ENCODE measurements at regions not wholly inside any gene's neighbourhood (a gene's known extent, or its start where the extent isn't known, plus 50 kb on each side); places are given as distances from the start of the nearest gene placed in this dataset.

DNA sequence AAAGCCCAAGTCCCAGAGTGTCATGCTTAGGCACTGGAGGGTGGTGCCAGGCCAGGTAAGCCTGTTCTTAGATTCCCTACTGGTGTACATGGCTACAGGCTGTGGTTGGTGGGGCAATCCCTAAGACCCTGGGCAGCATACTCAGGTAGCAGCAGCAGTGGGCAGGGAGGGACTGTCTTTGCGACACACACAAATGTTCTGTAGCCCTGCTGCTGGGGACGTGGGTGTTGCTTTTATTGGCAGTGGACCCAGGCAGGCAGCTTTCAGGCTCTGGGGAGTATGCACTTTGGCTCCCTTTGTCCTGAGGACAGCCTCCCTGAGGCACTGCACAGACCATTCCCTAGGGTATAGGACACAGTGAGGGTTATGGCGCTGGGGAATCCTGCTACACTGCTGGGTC, 137.1 kb upstream of the ADAMTS19 start:
- ATAC-seq (no peak), DNase-seq (ENCODE audit: low spot score) (no peak)

DNA sequence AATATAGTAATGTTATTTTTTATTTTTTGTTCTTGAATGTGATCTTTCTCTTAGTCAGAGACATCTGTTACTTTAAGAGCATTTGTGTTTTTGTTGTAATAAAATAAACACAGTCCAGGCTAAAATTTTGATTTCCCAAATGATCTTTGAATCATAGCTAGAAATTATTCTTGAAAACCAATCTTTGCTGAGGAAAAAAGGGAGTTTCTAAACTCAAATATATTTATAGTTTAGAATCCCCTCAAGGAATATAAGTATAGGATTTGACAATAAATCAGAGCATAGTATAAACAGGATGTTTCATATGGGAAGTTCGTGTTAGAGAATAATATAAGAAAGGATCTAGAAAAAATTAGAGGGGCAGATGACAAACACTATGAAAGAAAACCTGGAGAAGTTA, 118.8 kb upstream of the ADAMTS19 start:
- ATAC-seq = no peak
- no peak for DNase-seq (ENCODE audit: low spot score)

DNA sequence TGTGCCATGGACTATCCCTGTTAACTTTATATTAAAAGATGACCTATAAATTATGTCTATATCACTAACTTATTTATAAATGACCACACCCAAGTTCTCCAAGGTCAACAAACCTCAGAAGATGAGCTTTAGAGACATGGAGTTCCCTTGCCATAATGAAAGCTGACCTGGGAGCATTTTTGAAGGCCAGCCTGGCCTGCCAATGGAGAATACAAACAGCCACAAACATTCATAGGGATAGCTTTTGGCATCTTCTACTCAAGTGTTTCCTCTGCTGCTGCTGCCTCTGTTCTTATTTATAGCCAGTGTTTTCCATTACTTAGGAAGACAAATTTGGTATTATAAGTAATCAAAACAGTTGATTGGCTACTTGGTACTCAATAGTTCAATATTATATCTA, 117.3 kb upstream of the ADAMTS19 start:
- DNase-seq (ENCODE audit: low spot score) (no peak), ATAC-seq (no peak)

DNA sequence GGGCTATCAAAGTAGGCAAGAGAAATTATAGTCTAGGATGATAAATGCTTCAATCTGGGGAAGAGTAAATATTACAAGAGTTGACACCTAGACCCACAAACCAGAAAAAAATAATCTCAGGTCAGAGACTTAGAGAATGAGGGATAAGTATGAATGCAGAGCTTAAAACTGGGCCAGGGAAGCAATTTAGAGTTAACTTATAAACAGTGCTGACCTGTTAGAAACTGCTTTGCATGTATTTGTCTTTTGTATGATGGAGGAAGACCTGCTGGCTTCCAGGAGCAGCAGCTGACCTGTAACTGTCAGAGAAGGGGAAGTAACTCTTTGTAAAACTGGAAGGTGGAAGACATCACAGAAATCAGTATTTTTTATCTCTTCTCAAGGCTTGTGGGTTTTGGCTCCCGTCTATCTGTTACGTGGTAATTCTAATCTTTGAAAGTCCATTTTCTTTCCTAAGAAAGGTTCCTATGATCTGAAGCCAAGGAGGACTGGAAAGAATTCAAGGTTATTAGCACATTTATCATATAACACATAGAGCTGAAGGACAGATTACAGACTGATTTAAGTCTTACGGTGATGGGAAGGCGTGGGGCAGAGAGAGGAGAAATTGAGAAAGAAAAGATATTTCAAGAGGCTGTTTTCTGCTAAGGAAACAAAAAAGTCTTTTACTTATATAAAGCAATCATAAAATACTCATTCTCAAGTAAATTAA, 114.7 kb upstream of the ADAMTS19 start:
- ATAC-seq (no peak), DNase-seq (ENCODE audit: low spot score) (no peak)

DNA sequence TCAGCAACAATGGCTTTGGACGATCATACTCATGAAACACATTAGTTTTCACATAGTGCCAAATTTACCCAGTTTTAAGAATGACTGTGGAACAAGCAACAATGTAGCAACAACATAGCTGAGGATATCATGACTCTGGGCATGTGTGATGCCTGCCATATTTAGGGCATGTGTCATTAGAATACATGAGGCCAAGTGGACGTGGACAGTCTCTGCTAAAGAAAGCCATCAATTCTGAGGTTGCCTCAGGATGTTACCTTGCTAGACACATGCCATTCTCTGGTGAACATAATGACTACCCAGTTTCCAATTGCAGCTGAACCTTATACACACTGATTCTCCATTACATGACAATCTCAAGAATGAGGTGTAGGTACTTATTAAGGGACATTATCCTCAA, 103.3 kb upstream of the ADAMTS19 start:
- DNase-seq (ENCODE audit: low spot score) (no peak), ATAC-seq (no peak)

DNA sequence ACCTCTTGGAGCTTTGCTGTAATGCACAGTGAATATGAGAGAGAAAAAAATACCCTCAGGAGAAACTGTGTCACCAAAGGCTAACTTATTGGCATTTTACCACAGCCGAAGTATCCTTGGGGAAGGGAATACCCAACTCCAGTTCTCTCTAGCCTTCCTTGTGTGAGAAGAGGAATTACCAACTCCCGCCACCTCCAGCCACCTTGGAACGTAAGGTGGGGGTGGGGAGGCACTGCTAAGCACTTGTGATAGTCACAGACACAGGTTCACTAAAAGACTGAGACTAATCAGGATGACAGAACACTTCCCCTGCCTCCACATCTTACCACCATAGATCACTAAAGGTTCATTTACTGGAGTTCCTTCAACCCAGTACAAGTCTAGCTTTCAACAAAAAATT, 102.0 kb upstream of the ADAMTS19 start:
- ATAC-seq (no peak), DNase-seq (ENCODE audit: low spot score) (no peak)

DNA sequence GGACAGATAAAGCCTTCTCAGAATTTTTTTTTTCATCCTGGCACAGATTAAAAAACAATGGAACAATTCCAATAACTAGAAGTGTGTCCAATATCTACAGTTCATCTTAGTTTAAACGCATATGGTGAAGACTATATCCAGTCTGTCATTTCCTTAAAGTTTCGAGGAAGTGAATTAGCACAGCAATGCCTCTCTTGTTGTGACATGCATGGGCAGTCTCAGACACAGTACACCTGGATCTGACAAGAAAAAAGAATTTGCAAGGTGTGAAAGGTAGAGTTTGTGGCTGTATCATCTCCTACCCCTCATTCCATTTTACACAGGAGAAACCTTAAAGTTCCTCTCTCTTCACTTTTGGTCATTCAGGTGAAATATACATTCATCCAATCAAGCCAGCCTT, 100.6 kb upstream of the ADAMTS19 start:
- no peak for ATAC-seq
- no peak for DNase-seq (ENCODE audit: low spot score)

DNA sequence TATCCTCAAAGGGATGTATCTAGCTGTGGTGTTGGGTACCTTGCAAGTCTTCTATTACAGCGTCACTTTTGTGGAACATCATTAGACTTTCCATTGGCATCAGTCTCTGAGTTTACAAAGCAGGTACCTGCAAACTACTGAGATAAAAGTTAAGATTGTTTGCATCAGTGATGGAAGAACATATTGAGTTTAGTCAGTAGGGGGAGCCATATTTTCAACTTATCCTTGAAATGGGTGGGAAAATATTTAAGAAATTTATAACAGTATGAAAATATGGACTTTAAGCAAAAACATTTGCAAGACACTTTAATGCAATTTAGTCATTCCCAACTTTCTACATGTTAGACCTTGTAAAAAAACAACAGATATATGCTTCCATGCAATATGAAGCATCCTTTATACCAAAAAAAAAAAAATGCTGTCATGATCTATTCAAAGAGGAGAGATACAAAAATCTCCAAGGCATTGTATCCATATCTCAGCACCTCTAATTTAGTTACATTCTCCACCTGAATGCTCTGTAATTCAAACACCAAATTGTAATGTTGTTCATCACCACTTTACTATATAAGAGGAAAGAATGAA, 98.6 kb upstream of the ADAMTS19 start:
- DNase-seq (ENCODE audit: low spot score) (no peak), ATAC-seq (no peak)

DNA sequence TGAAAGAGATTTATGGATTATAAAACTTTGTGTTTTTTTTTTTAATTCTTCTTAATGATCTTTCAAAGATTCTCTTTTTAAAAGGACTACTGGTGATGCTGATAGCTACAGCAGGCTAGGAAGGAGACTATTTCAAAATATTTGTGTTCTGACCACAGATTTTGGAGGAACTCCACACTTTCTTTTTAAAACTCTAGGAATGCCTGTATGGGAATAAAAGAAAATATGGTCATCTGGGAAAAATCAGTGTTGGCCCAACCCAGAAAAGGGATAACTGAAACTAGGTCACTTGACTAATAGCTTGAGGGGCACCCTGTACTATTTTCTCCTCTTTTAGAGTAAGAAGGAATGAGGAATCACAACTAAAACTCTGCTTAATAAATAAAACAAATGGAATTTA, 97.6 kb upstream of the ADAMTS19 start:
- ATAC-seq = no peak
- no peak for DNase-seq (ENCODE audit: low spot score)

DNA sequence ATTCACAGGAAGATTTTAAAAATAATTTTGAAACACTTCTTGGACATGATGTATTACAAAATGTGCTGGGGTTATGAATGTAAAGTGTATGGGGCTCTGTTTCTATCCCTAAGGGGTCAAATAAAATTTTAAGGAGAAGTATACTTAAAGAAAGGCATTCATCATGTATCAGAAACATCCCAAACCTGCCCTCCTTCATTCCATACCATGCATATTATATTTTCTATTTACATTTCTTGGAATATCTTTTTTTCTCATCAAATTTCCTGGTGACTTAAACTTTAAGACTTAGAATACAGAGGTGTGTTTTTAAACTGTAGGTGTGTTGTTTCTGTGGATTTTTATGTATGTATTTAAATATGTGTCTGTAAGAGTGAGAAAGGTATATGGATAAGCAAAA, 96.1 kb upstream of the ADAMTS19 start:
- DNase-seq (ENCODE audit: low spot score) (no peak), ATAC-seq (no peak)

DNA sequence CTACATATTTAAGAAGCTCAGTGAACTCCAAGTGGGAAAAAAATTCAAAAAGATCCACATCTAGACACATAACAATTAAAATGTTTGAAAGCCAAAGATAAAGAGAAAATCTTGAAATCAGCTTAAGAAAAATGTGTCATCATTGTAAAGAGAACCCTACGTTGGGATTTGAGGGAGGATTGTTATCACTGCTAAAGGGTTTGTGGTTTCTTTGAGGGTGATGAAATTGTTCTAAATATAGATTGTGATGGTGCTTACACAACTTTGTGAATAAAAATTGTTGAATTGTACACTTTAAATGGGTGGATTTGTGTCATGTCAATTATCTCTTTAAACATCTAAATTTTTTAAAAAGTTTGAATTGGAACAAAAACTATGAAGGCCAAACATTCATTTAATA, 92.2 kb upstream of the ADAMTS19 start:
- no peak for ATAC-seq

DNA sequence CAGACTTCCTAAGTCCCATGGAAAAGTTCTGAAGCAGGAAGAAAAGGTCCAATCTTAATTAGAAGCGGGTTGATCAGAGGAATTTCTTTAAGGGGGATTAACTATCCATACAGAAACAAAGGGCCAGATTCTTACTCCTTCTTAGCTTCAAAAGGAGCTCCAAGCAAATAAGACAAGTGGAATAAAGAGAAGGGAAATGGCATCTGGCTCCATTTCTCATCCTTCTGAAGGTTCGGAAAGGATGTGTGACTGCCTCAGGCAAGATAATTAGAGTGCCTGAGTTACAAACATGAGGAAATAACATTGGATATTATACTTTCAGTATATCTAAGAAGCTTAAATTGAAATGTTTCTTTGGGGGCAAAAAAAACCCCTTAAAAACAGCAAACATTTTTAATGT, 88.1 kb upstream of the ADAMTS19 start:
- no peak for ATAC-seq
- DNase-seq (ENCODE audit: low spot score) = no peak

More for the DNA sequence above, 92.2 kb upstream of the ADAMTS19 start:
- no peak for DNase-seq (ENCODE audit: low spot score)

DNA sequence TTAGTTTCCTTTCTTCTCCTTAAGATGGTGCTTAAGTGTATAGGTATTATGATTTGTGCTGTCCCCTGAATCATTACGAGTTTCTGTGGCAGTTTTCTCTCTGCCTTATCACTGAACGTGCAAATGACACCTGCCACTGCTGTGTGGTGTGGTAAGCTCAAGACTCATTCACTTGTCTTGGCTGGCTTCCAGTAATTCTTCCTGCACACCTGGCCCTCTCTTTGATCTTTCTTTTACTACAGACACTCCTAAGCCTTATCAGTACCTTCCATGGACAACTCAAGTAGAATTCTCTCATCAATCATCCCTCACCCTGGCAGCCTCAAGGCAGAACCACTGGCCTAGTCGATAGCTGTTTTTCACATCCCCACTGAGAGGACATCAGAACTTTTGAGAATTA, 82.6 kb upstream of the ADAMTS19 start:
- no peak for DNase-seq (ENCODE audit: low spot score)
- ATAC-seq = no peak

DNA sequence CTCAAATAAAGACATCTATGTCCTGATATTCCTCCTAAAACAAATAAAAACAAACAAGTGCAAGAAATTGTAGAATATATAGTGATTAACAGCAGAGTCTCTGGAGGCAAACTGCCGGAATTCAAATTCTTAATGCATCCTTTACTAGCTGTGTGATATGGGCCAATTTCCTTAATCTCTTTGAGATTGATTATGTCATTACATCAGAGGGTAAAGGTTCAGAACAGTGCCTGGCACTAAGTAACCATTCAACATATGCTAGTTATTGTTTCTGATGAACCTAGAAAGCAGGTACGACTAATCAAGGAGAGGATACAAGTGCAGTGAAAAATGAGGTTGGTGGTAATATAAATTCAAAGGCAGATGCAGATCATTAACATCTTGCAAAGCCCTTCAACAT, 81.1 kb upstream of the ADAMTS19 start:
- ATAC-seq (no peak), DNase-seq (ENCODE audit: low spot score) (no peak)

DNA sequence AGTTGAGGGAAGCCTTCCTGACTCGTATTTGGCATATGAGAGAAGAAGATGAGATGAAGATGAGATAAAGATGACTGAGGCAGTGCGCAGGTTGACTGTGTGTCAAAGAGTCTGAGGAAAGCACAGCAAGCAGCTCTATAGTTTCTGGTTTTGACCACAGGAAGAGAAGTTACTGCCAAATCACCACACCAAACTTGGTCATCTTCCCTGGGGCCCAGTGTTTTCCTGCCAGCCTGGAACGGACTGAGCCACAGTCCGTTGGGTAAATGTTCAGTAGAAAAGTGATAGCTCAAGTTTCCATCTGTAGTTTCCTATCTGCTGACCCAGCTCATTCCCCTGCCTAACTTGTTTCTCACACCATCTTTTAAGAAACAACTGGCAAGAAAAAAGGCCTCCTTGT, 80.7 kb upstream of the ADAMTS19 start:
- no peak for ATAC-seq
- no peak for DNase-seq (ENCODE audit: low spot score)

DNA sequence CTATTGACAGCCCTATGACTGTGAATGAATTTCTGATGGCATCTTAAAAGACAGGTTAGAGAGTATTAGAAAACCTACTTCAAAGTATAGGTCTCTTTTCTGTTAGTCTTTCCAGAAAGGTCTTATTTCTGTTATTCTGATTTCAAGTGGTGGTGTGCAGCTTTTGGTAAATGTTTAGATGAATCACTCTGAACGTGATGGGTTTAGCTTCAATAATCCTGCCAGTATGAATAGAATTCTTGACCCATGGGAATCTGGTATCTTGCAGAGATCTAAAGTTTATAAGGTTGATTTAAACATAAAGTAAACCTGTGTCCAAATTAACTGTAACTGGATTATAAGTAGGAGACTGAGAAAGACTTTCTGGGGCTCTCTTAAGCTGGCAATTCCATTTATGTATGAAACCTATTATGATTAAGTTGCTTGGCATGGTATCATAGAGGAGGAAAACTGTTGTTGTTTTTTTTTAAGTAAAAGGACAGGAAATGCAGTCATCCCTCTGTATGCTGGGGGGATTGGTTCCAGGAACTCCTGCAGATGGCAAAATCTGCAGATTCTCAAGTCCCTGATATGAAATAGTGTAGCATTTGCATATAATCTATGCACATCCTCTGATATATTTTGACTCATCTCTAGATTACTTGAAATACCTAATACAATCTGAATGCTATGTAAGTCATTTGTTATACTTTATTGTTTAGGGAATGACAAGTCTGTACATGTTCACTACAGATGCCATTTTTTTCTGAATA, 77.0 kb upstream of the ADAMTS19 start:
- DNase-seq (ENCODE audit: low spot score) = no peak
- no peak for ATAC-seq

DNA sequence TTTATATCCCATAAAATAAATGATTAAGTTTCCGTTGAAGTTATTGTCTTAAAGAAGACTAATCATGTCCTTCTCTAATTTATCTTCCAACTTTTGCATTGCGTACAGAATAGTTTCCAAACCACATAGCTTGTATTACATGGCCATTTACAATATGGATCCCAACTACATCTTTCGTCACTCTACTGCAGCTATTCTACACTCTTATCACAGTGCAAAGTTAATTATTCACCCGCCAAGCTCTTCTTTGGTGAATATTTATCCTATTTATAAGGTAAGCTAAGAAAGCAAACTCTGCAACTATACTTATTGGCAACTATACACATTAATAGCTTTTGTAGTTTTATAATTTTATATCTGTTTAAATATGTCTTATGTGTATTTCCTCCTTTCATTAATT, 75.9 kb upstream of the ADAMTS19 start:
- DNase-seq (ENCODE audit: low spot score) (no peak), ATAC-seq (no peak)

DNA sequence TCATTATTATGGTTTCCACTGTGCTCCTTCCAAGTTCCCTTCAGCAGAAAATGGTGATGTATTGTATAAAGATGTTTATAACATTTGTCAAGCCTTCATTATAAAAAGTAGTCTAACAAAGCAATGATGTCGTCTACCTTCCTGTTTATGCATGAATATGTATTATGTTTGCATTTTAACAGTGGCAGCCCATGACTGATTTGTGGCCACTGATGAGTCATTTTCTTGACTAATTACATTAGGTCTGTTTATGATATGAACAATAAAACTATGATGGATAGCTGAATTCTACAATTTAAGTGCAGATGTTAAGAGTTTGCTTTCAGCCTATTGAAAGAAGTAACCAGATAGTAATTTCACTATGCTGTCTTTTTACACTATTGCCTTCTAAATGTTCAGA, 75.4 kb upstream of the ADAMTS19 start:
- ATAC-seq (no peak), DNase-seq (ENCODE audit: low spot score) (no peak)

DNA sequence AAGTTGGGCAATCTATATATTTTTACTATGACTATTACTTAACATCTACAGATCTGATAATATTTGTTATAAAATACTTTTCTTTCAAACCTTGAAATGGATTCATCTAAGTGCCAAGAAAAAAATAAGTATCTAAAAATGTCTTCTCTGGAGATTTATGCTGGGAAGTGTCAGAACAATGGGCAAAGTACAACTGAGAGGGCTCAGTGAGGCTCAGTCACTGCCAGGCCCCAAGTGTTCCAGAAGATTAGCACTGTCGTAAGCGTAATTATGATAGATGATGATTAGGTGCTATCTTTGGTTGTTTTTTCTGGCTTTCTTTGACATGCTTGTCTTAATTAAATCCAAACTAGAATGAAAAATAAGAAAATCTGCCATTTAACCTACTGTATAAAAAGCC, 72.2 kb upstream of the ADAMTS19 start:
- ATAC-seq (no peak), DNase-seq (ENCODE audit: low spot score) (no peak)

DNA sequence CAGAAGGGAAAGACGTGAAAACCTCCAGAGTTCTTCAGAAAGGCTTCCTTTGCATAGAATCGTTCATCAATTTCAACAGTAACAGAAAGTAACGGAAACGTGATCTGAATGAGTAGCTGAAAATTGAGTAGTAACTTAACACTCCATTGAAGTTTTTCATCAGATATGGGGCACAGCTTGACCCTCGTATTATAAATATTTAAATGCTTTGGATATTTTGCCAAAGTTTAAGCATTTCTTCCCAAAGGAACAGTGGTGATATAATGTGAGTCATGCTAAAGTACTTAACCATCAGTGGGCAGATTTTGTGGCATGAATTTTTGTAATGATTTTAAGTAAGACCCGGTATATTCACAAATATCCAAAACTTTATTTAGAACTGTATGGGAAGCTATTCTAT, 67.4 kb upstream of the ADAMTS19 start:
- ATAC-seq = no peak
- no peak for DNase-seq (ENCODE audit: low spot score)

DNA sequence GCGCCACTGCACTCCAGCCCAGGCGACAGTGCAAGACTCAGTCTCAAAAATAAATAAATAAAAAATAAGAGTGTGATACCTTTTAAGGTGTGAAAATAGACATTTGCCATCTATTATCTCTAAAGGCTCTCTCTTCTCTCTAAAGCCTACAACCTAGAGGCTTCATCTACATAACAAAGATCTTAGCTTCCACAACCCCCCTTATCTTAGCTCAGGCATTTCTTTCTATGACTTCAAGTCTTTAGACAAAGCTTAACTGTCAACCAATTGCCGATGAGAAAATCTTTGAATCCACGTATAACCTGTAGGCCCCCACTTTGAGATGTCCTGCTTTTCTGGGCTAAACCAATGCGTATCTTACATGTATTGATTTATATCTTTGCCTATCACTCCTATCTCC, 64.9 kb upstream of the ADAMTS19 start:
- no peak for DNase-seq (ENCODE audit: low spot score)
- ATAC-seq = no peak

DNA sequence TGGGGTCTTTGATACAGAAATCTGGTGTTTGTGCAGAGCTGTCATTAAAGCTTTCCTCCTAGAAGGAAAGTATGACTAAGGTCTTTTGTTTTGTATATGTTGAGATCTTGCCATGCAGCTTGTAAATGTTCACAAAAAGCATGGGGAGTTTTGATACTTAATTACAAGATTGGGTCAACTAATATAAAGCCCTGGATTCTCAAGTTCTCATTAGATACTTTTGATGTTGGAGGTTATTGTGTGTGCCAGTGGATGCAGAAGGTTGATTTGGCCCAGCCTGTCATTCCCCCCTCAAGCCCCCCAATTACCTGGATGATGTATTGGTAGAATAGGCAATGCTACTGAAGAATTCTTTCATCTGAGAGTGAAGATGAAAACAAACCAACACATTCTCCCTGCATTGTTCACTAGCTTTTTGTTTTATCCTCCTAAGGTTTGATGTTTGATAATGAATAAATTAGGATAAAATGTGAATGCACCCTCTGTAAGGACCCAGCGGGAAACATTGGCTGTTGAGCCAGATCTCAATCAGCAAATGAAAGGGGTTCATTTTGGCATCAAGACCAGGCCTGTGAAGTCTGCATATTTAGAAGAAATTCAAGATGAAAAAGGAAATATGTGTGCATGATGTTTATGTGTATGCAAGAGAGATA, 61.9 kb upstream of the ADAMTS19 start:
- ATAC-seq (no peak), DNase-seq (ENCODE audit: low spot score) (no peak)
